HEK293 (cell line): ENCODE measurements at regions not wholly inside any gene's neighbourhood (a gene's known extent, or its start where the extent isn't known, plus 50 kb on each side); places are given as distances from the start of the nearest gene placed in this dataset.

Source experiments
- CTCF ChIA-PET: fragments of 350-600 bp; formaldehyde crosslinking; extraction: SDS; loops from one replicate; lab custom pipeline; 2021; ENCODE audit warnings: antibody characterized with exemption; lab: Yijun Ruan, JAX
- POLR2A ChIA-PET: fragments of 300-600 bp; formaldehyde crosslinking; extraction: SDS; loops from one replicate; lab custom pipeline; 2020; ENCODE audit warnings: antibody characterized with exemption, inconsistent platforms; lab: Yijun Ruan, JAX
- H3K27ac ChIP-seq: fragments of 200-500 bp; sonication (Bioruptor generic); 2 replicates; pipeline ENCODE4 v1.5.1; 2014; ENCODE audit warnings: low read depth, low read length, control low read depth, inconsistent platforms; ENCODE audit errors: extremely low read depth
- H3K36me3 ChIP-seq, 2 experiments: fragments of 200-500 bp in 1 of 2; sonication (Bioruptor generic) in 1 of 2; 1 replicate in 1 of 2; 2 replicates in 1 of 2; pipeline ENCODE4 v1.5.1; 2014 to 2017; ENCODE audit warnings: inconsistent platforms in 2 of 2, low read length in 2 of 2; ENCODE audit not compliant: control insufficient read depth in 2 of 2, insufficient read depth in 1 of 2
- H3K4me1 ChIP-seq: fragments of 200-500 bp; sonication (Bioruptor generic); 2 replicates; pipeline ENCODE4 v1.5.1; 2014; ENCODE audit warnings: mild to moderate bottlenecking, low read length, inconsistent platforms; ENCODE audit not compliant: control insufficient read depth, insufficient read depth
- H3K4me3 ChIP-seq: 2 replicates; pipeline ENCODE4 v1.5.1; 2011; ENCODE audit warnings: low read depth, mild to moderate bottlenecking, control low read depth, low read length, moderate library complexity
- H3K9me3 ChIP-seq: fragments of 200-500 bp; sonication (Bioruptor generic); 2 replicates; pipeline ENCODE4 v1.5.1; 2014; ENCODE audit warnings: low read depth, low read length, inconsistent platforms; ENCODE audit not compliant: control insufficient read depth, insufficient read depth
- BCL11A ChIP-seq: fragments of 450-650 bp; formaldehyde crosslinking; IDR thresholded peaks from 2 replicates; pipeline ENCODE4 v1.5.1; 2016; ENCODE audit warnings: low read depth, missing biosample characterization, missing genetic modification characterization
- FEZF1 ChIP-seq: fragments of 450-650 bp; formaldehyde crosslinking; IDR thresholded peaks from 2 replicates; pipeline ENCODE4 v1.5.1; 2016; ENCODE audit warnings: missing biosample characterization, missing genetic modification characterization
- HOXA7 ChIP-seq: sonication (generic); formaldehyde crosslinking; IDR thresholded peaks from 2 replicates; pipeline ENCODE4 v1.8.1; 2022; ENCODE audit warnings: missing genetic modification reagents, borderline replicate concordance
- HOXC10 ChIP-seq: sonication (generic); formaldehyde crosslinking; IDR thresholded peaks from 2 replicates; pipeline ENCODE4 v1.8.1; 2023; ENCODE audit warnings: mild to moderate bottlenecking, missing genetic modification reagents
- KLF10 ChIP-seq: fragments of 450-650 bp; IDR thresholded peaks from 2 replicates; pipeline ENCODE4 v1.5.1; 2018; ENCODE audit warnings: missing biosample characterization, mild to moderate bottlenecking, missing genetic modification characterization
- KLF16 ChIP-seq: fragments of 450-650 bp; formaldehyde crosslinking; IDR thresholded peaks from 2 replicates; pipeline ENCODE4 v1.5.1; 2017; ENCODE audit warnings: missing biosample characterization, missing genetic modification characterization
- KLF7 ChIP-seq: fragments of 450-650 bp; formaldehyde crosslinking; IDR thresholded peaks from 2 replicates; pipeline ENCODE4 v1.5.1; 2016; ENCODE audit warnings: missing biosample characterization, missing genetic modification characterization, borderline replicate concordance
- PRDM1 ChIP-seq: fragments of 450-650 bp; formaldehyde crosslinking; IDR thresholded peaks from 2 replicates; pipeline ENCODE4; 2016; ENCODE audit warnings: missing biosample characterization, missing genetic modification characterization
- SETDB1 ChIP-seq: IDR thresholded peaks from one replicate; pipeline ENCODE4 v1.6.1; 2017; ENCODE audit warnings: mild to moderate bottlenecking, low read length, moderate library complexity, mixed read lengths; ENCODE audit not compliant: insufficient read length
- TCF7L2 ChIP-seq: IDR thresholded peaks from 2 replicates; pipeline ENCODE4 v1.6.1; 2011; ENCODE audit warnings: low read depth, mild to moderate bottlenecking, inconsistent platforms, low read length, moderate library complexity, borderline replicate concordance
- TRIM28 ChIP-seq: IDR thresholded peaks from 2 replicates; pipeline ENCODE4 v1.6.1; 2011; ENCODE audit warnings: low read length, control low read depth, borderline replicate concordance
- ZBTB8A ChIP-seq: fragments of 450-650 bp; formaldehyde crosslinking; IDR thresholded peaks from 2 replicates; pipeline ENCODE4 v1.5.1; 2016; ENCODE audit warnings: missing biosample characterization, missing genetic modification characterization
- ZNF174 ChIP-seq: fragments of 450-650 bp; formaldehyde crosslinking; IDR thresholded peaks from 2 replicates; pipeline ENCODE4 v1.5.0; 2017; ENCODE audit warnings: missing biosample characterization, mild to moderate bottlenecking, missing genetic modification characterization
- ZNF292 ChIP-seq: fragments of 450-650 bp; formaldehyde crosslinking; IDR thresholded peaks from 2 replicates; pipeline ENCODE4 v1.5.1; 2016; ENCODE audit warnings: low read depth, missing biosample characterization, missing genetic modification characterization, borderline replicate concordance
- ZNF391 ChIP-seq: fragments of 450-650 bp; formaldehyde crosslinking; IDR thresholded peaks from 2 replicates; pipeline ENCODE4 v1.5.1; 2016; ENCODE audit warnings: low read depth, missing biosample characterization, missing genetic modification characterization, borderline replicate concordance
- ZNF404 ChIP-seq: fragments of 450-650 bp; formaldehyde crosslinking; IDR thresholded peaks from 2 replicates; pipeline ENCODE4 v1.5.1; 2017; ENCODE audit warnings: missing biosample characterization, missing genetic modification characterization
- ZNF48 ChIP-seq: fragments of 450-650 bp; formaldehyde crosslinking; IDR thresholded peaks from 2 replicates; pipeline ENCODE4 v1.5.1; 2016; ENCODE audit warnings: missing biosample characterization, missing genetic modification characterization
- ZNF544 ChIP-seq: fragments of 450-650 bp; formaldehyde crosslinking; IDR thresholded peaks from 2 replicates; pipeline ENCODE4 v1.5.0; 2017; ENCODE audit warnings: missing biosample characterization, missing genetic modification characterization
- ZNF555 ChIP-seq: fragments of 450-650 bp; formaldehyde crosslinking; conservative IDR thresholded peaks from 2 replicates; pipeline ENCODE4 v1.5.1; 2017; ENCODE audit warnings: missing biosample characterization, mild to moderate bottlenecking, missing genetic modification characterization, inconsistent platforms
- ZNF596 ChIP-seq: fragments of 450-650 bp; IDR thresholded peaks from 2 replicates; pipeline ENCODE4 v1.5.0; 2018; ENCODE audit warnings: missing biosample characterization, mild to moderate bottlenecking, missing genetic modification characterization, moderate library complexity
- ZNF670 ChIP-seq: fragments of 450-650 bp; formaldehyde crosslinking; IDR thresholded peaks from 2 replicates; pipeline ENCODE4 v1.5.1; 2016; ENCODE audit warnings: missing biosample characterization, missing genetic modification characterization, low read depth
- ZNF76 ChIP-seq: fragments of 450-650 bp; formaldehyde crosslinking; IDR thresholded peaks from 2 replicates; pipeline ENCODE4; 2016; ENCODE audit warnings: low read depth, missing biosample characterization, missing genetic modification characterization, borderline replicate concordance
- ZSCAN16 ChIP-seq: fragments of 450-650 bp; formaldehyde crosslinking; IDR thresholded peaks from 2 replicates; pipeline ENCODE4 v1.5.1; 2016; ENCODE audit warnings: missing biosample characterization, missing genetic modification characterization
- TF ChIP-seq, protein P1 (sequence below): fragments of 450-650 bp; formaldehyde crosslinking; IDR thresholded peaks from 2 replicates; pipeline ENCODE4 v1.5.1; 2016; ENCODE audit warnings: missing biosample characterization, missing genetic modification characterization
- TF ChIP-seq, protein P2 (sequence below): fragments of 450-650 bp; formaldehyde crosslinking; IDR thresholded peaks from 2 replicates; pipeline ENCODE4 v1.5.1; 2016; ENCODE audit warnings: missing biosample characterization, missing genetic modification characterization
- TF ChIP-seq, protein P3 (sequence below): IDR thresholded peaks from 2 replicates; pipeline ENCODE4 v1.6.1; 2011; ENCODE audit warnings: mild to moderate bottlenecking, low read depth, low read length, borderline replicate concordance
- TF ChIP-seq, protein P4 (sequence below): fragments of 450-650 bp; formaldehyde crosslinking; IDR thresholded peaks from 2 replicates; pipeline ENCODE4 v1.5.1; 2016; ENCODE audit warnings: missing biosample characterization, missing genetic modification characterization

DNA sequence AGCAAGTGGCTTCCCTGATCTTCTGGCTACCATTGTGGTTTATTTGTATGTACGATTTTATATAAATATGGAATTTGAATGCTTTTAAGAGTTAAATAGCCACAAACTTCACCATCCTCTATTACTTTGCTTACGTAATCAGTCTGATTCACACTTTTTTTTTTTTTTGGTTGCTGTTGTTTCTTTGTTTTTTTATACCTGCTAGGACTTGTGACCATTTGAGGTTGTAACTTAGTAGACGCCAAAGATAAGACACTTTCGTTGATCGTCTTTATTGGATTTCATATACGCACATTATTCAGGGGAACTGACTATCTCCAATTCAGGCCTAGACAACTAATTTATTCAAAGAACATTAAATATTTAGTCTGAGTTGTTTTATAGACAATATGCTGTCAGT, 559.0 kb downstream of the CBLN4 start (continued):
- no peak for TF ChIP-seq TCF7L2

DNA sequence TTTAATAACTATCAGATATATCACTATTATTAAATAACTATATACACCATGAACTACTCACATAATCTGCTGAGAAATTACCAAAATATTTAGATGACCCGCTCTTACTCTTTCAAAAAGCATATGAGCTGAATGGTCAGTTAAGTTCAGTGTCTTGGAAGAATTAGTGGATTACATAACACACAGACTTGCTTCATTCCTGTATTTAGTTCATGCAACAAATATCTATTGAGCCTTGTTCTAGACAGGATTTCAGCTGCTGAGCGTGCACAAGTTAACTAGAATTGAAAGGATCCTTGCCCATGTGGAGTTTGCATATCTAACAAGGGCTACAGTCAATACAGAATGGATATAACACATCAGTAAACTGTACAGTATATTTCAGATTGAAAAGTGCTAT, 566.2 kb downstream of the CBLN4 start:
- Histone ChIP-seq H3K4me3 (no peak overlapping the region), H3K27ac (no peak overlapping the region), H3K4me1 (no peaks in the 10 kb centered on the region), H3K36me3 (no peaks in the 10 kb centered on the region), H3K9me3 (no peaks in the 10 kb centered on the region)
- TF ChIP-seq, protein P1, sequence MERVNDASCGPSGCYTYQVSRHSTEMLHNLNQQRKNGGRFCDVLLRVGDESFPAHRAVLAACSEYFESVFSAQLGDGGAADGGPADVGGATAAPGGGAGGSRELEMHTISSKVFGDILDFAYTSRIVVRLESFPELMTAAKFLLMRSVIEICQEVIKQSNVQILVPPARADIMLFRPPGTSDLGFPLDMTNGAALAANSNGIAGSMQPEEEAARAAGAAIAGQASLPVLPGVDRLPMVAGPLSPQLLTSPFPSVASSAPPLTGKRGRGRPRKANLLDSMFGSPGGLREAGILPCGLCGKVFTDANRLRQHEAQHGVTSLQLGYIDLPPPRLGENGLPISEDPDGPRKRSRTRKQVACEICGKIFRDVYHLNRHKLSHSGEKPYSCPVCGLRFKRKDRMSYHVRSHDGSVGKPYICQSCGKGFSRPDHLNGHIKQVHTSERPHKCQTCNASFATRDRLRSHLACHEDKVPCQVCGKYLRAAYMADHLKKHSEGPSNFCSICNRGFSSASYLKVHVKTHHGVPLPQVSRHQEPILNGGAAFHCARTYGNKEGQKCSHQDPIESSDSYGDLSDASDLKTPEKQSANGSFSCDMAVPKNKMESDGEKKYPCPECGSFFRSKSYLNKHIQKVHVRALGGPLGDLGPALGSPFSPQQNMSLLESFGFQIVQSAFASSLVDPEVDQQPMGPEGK, result no peak
- no peak for TF ChIP-seq ZNF404 (tag by site-specific recombination)
- no peak for TF ChIP-seq KLF7 (tag by site-specific recombination)
- TF ChIP-seq HOXC10 (CRISPR knock-in tag), result no peak
- TF ChIP-seq, protein P2, sequence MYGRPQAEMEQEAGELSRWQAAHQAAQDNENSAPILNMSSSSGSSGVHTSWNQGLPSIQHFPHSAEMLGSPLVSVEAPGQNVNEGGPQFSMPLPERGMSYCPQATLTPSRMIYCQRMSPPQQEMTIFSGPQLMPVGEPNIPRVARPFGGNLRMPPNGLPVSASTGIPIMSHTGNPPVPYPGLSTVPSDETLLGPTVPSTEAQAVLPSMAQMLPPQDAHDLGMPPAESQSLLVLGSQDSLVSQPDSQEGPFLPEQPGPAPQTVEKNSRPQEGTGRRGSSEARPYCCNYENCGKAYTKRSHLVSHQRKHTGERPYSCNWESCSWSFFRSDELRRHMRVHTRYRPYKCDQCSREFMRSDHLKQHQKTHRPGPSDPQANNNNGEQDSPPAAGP (tag by site-specific recombination), result no peak
- TF ChIP-seq ZNF670, result no peak
- TF ChIP-seq, protein P3, sequence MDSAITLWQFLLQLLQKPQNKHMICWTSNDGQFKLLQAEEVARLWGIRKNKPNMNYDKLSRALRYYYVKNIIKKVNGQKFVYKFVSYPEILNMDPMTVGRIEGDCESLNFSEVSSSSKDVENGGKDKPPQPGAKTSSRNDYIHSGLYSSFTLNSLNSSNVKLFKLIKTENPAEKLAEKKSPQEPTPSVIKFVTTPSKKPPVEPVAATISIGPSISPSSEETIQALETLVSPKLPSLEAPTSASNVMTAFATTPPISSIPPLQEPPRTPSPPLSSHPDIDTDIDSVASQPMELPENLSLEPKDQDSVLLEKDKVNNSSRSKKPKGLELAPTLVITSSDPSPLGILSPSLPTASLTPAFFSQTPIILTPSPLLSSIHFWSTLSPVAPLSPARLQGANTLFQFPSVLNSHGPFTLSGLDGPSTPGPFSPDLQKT, result no peak
- no peak for TF ChIP-seq ZNF174
- TF ChIP-seq FEZF1 (tag by site-specific recombination), result no peak
- no peak for TF ChIP-seq ZNF292 (tag by site-specific recombination)
- TF ChIP-seq, protein P4, sequence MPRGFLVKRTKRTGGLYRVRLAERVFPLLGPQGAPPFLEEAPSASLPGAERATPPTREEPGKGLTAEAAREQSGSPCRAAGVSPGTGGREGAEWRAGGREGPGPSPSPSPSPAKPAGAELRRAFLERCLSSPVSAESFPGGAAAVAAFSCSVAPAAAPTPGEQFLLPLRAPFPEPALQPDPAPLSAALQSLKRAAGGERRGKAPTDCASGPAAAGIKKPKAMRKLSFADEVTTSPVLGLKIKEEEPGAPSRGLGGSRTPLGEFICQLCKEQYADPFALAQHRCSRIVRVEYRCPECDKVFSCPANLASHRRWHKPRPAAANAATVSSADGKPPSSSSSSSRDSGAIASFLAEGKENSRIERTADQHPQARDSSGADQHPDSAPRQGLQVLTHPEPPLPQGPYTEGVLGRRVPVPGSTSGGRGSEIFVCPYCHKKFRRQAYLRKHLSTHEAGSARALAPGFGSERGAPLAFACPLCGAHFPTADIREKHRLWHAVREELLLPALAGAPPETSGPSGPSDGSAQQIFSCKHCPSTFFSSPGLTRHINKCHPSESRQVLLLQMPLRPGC (tag by site-specific recombination), result no peak
- TF ChIP-seq BCL11A (tag by site-specific recombination), result no peak
- no peak for TF ChIP-seq ZNF596 (tag by site-specific recombination)
- no peak for TF ChIP-seq SETDB1
- no peak for TF ChIP-seq ZNF48
- TF ChIP-seq KLF10 (tag by site-specific recombination), result no peak
- ChIA-PET POLR2A (no interaction called here), CTCF (interaction anchor here (0.6 kb wide), 1 partner anchor 35 kb away, joined by 3 read pairs; no protein-coding TSS in a partner anchor)

DNA sequence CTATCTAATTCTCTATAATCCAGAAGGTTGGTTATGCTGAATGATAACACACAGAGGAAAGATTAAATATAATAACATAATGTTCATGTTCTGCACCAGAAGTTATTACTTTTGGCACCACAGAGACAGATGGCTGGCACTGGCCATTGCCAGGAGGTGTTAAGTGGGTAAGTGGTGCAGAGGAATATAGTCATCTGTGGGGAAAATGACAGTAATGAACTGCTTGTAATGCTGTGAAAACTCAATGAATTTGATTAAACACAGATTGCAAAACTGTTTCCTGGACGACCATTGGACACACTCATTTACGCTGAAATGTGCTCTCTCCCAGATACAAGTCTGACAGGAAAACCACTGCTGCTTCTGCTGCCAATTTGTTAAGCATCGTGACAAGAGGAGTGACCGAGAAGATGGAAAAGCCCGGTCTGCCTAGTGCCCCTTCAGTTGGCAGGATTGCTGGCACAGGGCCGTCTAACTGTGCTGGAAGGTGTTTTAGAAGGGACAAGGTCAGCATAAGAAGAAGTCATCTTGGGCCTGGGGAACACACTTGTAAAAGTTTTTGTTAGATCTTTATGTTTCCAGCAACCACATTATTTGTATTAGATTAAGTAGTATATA, 567.4 kb downstream of the CBLN4 start:
- ChIA-PET POLR2A (no interaction called here), CTCF (no interaction called here)
- H3K9me3 ChIP-seq, result no peaks in the 10 kb centered on the region
- TF ChIP-seq TRIM28, result no peak
- TF ChIP-seq ZNF391 (tag by site-specific recombination), result no peak
- no peak for TF ChIP-seq ZNF76
- no peak for TF ChIP-seq PRDM1
- no peak for TF ChIP-seq HOXA7
- TF ChIP-seq ZNF544 (tag by site-specific recombination), result no peak
- TF ChIP-seq ZSCAN16, result no peak
- no peak for TF ChIP-seq KLF16
- no peak for TF ChIP-seq ZBTB8A
- TF ChIP-seq ZNF555 (tag by site-specific recombination), result no peak

More for the DNA sequence above, 567.4 kb downstream of the CBLN4 start:
- Histone ChIP-seq H3K4me1 (no peaks in the 10 kb centered on the region), H3K36me3 (no peaks in the 10 kb centered on the region), H3K4me3 (no peak overlapping the region), H3K27ac (no peak overlapping the region)
